HepG2 (cell line): ENCODE measurements at regions not wholly inside any gene's neighbourhood (a gene's known extent, or its start where the extent isn't known, plus 50 kb on each side); places are given as distances from the start of the nearest gene placed in this dataset.

Source experiments
- ATAC-seq: fragments of 200-7000 bp; cut with Tn5 transposase; 3 replicates; pipeline ENCODE4 v1.9.1; 2020; ENCODE audit warnings: mild to moderate bottlenecking, moderate library complexity
- BruUV-seq: library from RNA; stranded (reverse); fragments of 400-500 nt; replicated peaks from 2 replicates; lab custom pipeline; 2021; lab: Mats Ljungman, UMichigan
- CTCF ChIA-PET: fragments of 300-600 bp; formaldehyde crosslinking; extraction: SDS; loops from one replicate; lab custom pipeline; 2021; ENCODE audit warnings: low total read pairs, inconsistent platforms, low intra/inter-chr PET ratio; lab: Yijun Ruan, JAX
- POLR2A ChIA-PET: fragments of 350-600 bp; sonication (Branson Sonifier 250); formaldehyde crosslinking; loops from one replicate; lab custom pipeline; 2020; ENCODE audit warnings: antibody characterized with exemption, inconsistent platforms; lab: Yijun Ruan, JAX
- DNase-seq: peaks from one replicate; pipeline ENCODE4 v3.0.0-alpha.2; 2015; ENCODE audit warnings: low spot score
- FAIRE-seq: peaks from 3 replicates; lab custom pipeline; 2011; peaks lifted over from hg19 to GRCh38; lab: Jason Lieb, UNC
- H2AFZ ChIP-seq: one replicate; pipeline ENCODE4 v1.6.1; 2011; ENCODE audit warnings: low read length, inconsistent platforms
- H3K27ac ChIP-seq: fragments of 300-600 bp; 3 replicates; pipeline ENCODE4 v1.8.0; 2011; ENCODE audit warnings: mixed run types, mild to moderate bottlenecking, mixed read lengths, low read length, inconsistent platforms; ENCODE audit not compliant: insufficient read depth; ENCODE audit errors: extremely low read length
- H3K27me3 ChIP-seq, 2 experiments: fragments of 200-600 bp in 1 of 2; 2 replicates in 1 of 2; 3 replicates in 1 of 2; pipeline versions ENCODE4 v1.6.0 to v1.8.0; 2011; ENCODE audit warnings: low read length in 2 of 2, mild to moderate bottlenecking in 2 of 2, moderate library complexity in 2 of 2, inconsistent platforms in 1 of 2; ENCODE audit not compliant: insufficient read depth in 2 of 2, control insufficient read depth in 1 of 2
- H3K36me3 ChIP-seq, 2 experiments: fragments of 200-600 bp in 1 of 2; replicated peaks in 1 of 2; 2 replicates in 1 of 2; 3 replicates in 1 of 2; pipeline versions ENCODE4 v1.5.1 to v1.8.0; 2011; ENCODE audit warnings: low read length in 2 of 2, inconsistent platforms in 1 of 2; ENCODE audit not compliant: insufficient read depth in 2 of 2, control insufficient read depth in 1 of 2
- H3K4me1 ChIP-seq: 2 replicates; pipeline ENCODE4 v1.5.1; 2012; ENCODE audit warnings: low read length, inconsistent platforms; ENCODE audit not compliant: insufficient read depth
- H3K4me2 ChIP-seq: 2 replicates; pipeline ENCODE4 v1.6.0; 2011; ENCODE audit warnings: low read depth, low read length, inconsistent platforms
- H3K4me3 ChIP-seq, 3 experiments: fragments of 200-600 bp in 1 of 3; sonication (generic), shearing (Covaris generic) in 1 of 3; replicated peaks in 1 of 3; 2 replicates each; pipeline ENCODE4 v1.5.1; 2011 to 2016; ENCODE audit warnings: low read length in 3 of 3, inconsistent platforms in 2 of 3, low read depth in 2 of 3, mild to moderate bottlenecking in 2 of 3, control low read depth in 1 of 3, mixed read lengths in 1 of 3; ENCODE audit not compliant: insufficient read depth in 1 of 3
- H3K79me2 ChIP-seq: one replicate; pipeline ENCODE4 v1.6.1; 2011; ENCODE audit warnings: low read length, inconsistent platforms; ENCODE audit not compliant: insufficient read depth
- H3K9ac ChIP-seq: 2 replicates; pipeline ENCODE4 v1.6.0; 2011; ENCODE audit warnings: mild to moderate bottlenecking, low read depth, low read length, inconsistent platforms; ENCODE audit not compliant: insufficient read depth
- H3K9me3 ChIP-seq: 2 replicates; pipeline ENCODE4 v1.5.1; 2012; ENCODE audit warnings: mild to moderate bottlenecking, low read length
- H4K20me1 ChIP-seq: 2 replicates; pipeline ENCODE4 v1.6.0; 2011; ENCODE audit warnings: inconsistent platforms, mild to moderate bottlenecking, low read length, moderate library complexity; ENCODE audit not compliant: insufficient read depth
- CEBPB ChIP-seq: IDR thresholded peaks from 2 replicates; pipeline ENCODE4 v1.6.1; 2011; ENCODE audit warnings: low read depth, low read length, improper control_type of control experiment, borderline replicate concordance
- CEBPG ChIP-seq: IDR thresholded peaks from 2 replicates; pipeline ENCODE4 v1.6.1; 2016
- ELF3 ChIP-seq: IDR thresholded peaks from 2 replicates; pipeline ENCODE4 v1.6.1; 2016; ENCODE audit warnings: missing genetic modification reagents, missing compliant biosample characterization
- TCF7 ChIP-seq: sonication (generic); IDR thresholded peaks from 2 replicates; pipeline ENCODE4 v1.6.1; 2016; ENCODE audit warnings: antibody characterized with exemption, low read depth
- ZNF256 ChIP-seq: sonication (generic); formaldehyde crosslinking; conservative IDR thresholded peaks from 2 replicates; pipeline ENCODE4 v1.4.0; 2020; ENCODE audit warnings: missing genetic modification reagents
- ZNF263 ChIP-seq: sonication (generic); formaldehyde crosslinking; IDR thresholded peaks from 2 replicates; pipeline ENCODE4 v1.4.0; 2020; ENCODE audit warnings: missing genetic modification reagents
- ZNF3 ChIP-seq: IDR thresholded peaks from 2 replicates; pipeline ENCODE4 v1.7.0; 2017; ENCODE audit warnings: inconsistent platforms
- ZNF326 ChIP-seq: sonication (generic); formaldehyde crosslinking; IDR thresholded peaks from 2 replicates; pipeline ENCODE4 v1.4.0; 2020; ENCODE audit warnings: missing genetic modification reagents, borderline replicate concordance
- ZNF510 ChIP-seq: sonication (generic); formaldehyde crosslinking; IDR thresholded peaks from 2 replicates; pipeline ENCODE4 v1.4.0; 2020; ENCODE audit warnings: low read depth, mild to moderate bottlenecking, missing genetic modification reagents
- ZNF709 ChIP-seq: sonication (generic); formaldehyde crosslinking; IDR thresholded peaks from 2 replicates; pipeline ENCODE4 v1.5.0; 2020; ENCODE audit warnings: mild to moderate bottlenecking, missing genetic modification reagents
- WGBS: methylation state at CpG from one replicate; pipeline ENCODE4 v1.1.6; 2017; ENCODE audit warnings: low lambda C conversion rate; 5-methylcytosine and 5-hydroxymethylcytosine counted together
- in situ Hi-C: cut with HindIII; loops from 2 replicates; pipeline ENCODE4 v1.10.0; 2017; ENCODE audit warnings: low pct_unique_long_range_greater_than_20kb; ENCODE audit not compliant: extremely low pct_ligation_motif_present
- intact Hi-C: fragments of 100-400 bp; cut with micrococcal nuclease; formaldehyde crosslinking; loops from one replicate; pipeline ENCODE4 v1.10.0; 2022; ENCODE audit not compliant: unreplicated experiment
- TF ChIP-seq, protein P1 (sequence below): IDR thresholded peaks from 2 replicates; pipeline ENCODE4 v1.6.1; 2012; ENCODE audit warnings: low read depth, low read length, improper control_type of control experiment
- TF ChIP-seq, protein P2 (sequence below): sonication (generic); formaldehyde crosslinking; conservative IDR thresholded peaks from 2 replicates; pipeline ENCODE4 v1.4.0; 2020; ENCODE audit warnings: missing genetic modification reagents

DNA sequence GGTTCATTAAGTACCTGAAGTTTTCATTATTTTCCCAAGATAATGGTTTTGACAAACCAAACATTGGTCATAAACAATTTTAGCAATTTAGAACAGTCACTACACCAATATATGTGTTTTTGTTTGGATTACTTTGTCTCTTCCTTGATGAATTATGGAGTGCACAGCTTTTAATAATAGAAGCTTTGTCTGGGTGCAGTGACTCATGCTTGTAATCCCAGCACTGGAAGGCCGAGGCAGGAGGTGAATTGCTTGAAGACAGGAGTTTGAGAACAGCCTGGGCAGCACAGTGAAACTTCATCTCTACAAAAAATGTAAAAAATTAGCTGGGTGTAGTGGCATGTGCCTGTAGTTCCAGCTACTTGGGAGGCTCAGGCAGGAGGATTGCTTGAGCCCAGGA is 89.4 kb upstream of the ANKEF1 start:
- no peak overlapping the region for H2AFZ ChIP-seq
- TF ChIP-seq ZNF326 (CRISPR knock-in tag) (no peak), ELF3 (CRISPR knock-in tag) (no peak), ZNF256 (CRISPR knock-in tag) (no peak), ZNF709 (CRISPR knock-in tag) (no peak)
- TF ChIP-seq, protein P1, sequence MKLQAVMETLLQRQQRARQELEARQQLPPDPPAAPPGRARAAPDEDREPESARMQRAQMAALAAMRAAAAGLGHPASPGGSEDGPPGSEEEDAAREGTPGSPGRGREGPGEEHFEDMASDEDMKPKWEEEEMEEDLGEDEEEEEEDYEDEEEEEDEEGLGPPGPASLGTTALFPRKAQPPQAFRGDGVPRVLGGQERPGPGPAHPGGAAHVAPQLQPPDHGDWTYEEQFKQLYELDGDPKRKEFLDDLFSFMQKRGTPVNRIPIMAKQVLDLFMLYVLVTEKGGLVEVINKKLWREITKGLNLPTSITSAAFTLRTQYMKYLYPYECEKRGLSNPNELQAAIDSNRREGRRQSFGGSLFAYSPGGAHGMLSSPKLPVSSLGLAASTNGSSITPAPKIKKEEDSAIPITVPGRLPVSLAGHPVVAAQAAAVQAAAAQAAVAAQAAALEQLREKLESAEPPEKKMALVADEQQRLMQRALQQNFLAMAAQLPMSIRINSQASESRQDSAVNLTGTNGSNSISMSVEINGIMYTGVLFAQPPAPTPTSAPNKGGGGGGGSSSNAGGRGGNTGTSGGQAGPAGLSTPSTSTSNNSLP = no peak
- intact Hi-C loops (no loop called here), in situ Hi-C loops (no loop called here)
- ChIA-PET POLR2A (no interaction called here), CTCF (no interaction called here)
- no peaks in the 10 kb centered on the region for H3K4me1 ChIP-seq
- WGBS = 3% methylated on average over 1 of the region's 1 CpG
- H3K79me2 ChIP-seq = no peaks in the 10 kb centered on the region
- H3K9ac ChIP-seq = no peak overlapping the region
- H3K9me3 ChIP-seq = no peaks in the 10 kb centered on the region
- H3K27ac ChIP-seq = no peak overlapping the region
- ATAC-seq (no peak), DNase-seq (no peak), FAIRE-seq (peak; percentile 26)
- H3K27me3 ChIP-seq = no peaks in the 10 kb centered on the region
- H3K36me3 ChIP-seq = no peaks in the 10 kb centered on the region
- no peaks in the 10 kb centered on the region for H4K20me1 ChIP-seq
- BruUV-seq = no TSS peak
- no peak overlapping the region for H3K4me2 ChIP-seq
- no peak overlapping the region for H3K4me3 ChIP-seq

DNA sequence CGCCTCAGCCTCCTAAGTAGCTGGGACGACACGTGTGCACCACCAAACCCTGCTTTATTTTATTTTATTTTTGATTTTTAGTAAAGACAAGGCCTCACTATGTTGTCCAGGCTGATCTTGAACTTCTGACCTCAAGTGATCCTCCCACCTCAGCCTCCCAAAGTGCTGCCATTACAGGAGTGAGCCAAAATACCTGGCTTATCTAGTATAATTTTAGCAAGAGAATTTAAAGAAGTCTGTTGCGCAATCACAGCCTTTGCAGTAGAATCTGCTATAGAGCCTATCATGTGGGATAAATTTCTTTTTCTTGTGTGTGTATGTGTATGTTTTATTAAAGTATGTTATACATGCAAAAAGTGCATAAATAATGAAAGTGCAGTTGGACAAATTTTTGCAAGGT is 92.1 kb upstream of the ANKEF1 start:
- BruUV-seq = no TSS peak
- H3K4me2 ChIP-seq = no peak overlapping the region
- no peaks in the 10 kb centered on the region for H3K79me2 ChIP-seq
- in situ Hi-C loops (no loop called here), intact Hi-C loops (no loop called here)
- no peaks in the 10 kb centered on the region for H4K20me1 ChIP-seq
- no peaks in the 10 kb centered on the region for H3K27me3 ChIP-seq
- no peak overlapping the region for H3K4me3 ChIP-seq
- ChIA-PET POLR2A (no interaction called here), CTCF (no interaction called here)
- H3K4me1 ChIP-seq = no peaks in the 10 kb centered on the region
- TF ChIP-seq, protein P2, sequence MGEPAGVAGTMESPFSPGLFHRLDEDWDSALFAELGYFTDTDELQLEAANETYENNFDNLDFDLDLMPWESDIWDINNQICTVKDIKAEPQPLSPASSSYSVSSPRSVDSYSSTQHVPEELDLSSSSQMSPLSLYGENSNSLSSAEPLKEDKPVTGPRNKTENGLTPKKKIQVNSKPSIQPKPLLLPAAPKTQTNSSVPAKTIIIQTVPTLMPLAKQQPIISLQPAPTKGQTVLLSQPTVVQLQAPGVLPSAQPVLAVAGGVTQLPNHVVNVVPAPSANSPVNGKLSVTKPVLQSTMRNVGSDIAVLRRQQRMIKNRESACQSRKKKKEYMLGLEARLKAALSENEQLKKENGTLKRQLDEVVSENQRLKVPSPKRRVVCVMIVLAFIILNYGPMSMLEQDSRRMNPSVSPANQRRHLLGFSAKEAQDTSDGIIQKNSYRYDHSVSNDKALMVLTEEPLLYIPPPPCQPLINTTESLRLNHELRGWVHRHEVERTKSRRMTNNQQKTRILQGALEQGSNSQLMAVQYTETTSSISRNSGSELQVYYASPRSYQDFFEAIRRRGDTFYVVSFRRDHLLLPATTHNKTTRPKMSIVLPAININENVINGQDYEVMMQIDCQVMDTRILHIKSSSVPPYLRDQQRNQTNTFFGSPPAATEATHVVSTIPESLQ (CRISPR knock-in tag) = no peak
- no peak for TF ChIP-seq ZNF510 (CRISPR knock-in tag)
- peak; percentile 72 for TF ChIP-seq CEBPG (CRISPR knock-in tag)
- no peak for TF ChIP-seq ZNF3
- no peak for TF ChIP-seq ZNF263 (CRISPR knock-in tag)
- no peak for TF ChIP-seq TCF7
- TF ChIP-seq CEBPB = peak; percentile 95
- no peak overlapping the region for H2AFZ ChIP-seq
- no peak overlapping the region for H3K27ac ChIP-seq
- WGBS = 45% methylated on average over 4 of the region's 4 CpGs
- no peak overlapping the region for H3K9ac ChIP-seq
- no peak for DNase-seq
- H3K36me3 ChIP-seq = no peaks in the 10 kb centered on the region
- ATAC-seq = no peak
- no peaks in the 10 kb centered on the region for H3K9me3 ChIP-seq
- peak; percentile 18 for FAIRE-seq
